Kidney epithelial cell (primary cell): ENCODE measurements at regions not wholly inside any gene's neighbourhood (a gene's known extent, or its start where the extent isn't known, plus 50 kb on each side); places are given as distances from the start of the nearest gene placed in this dataset.

Experiments used
- DNase-seq: peaks from one replicate; pipeline ENCODE4 v3.0.0-alpha.2; 2010; ENCODE audit warnings: low read depth
- H3K27me3 ChIP-seq: 2 replicates; pipeline ENCODE4 v1.6.0; 2011; ENCODE audit warnings: low read length; ENCODE audit not compliant: control insufficient read depth, insufficient read depth
- H3K36me3 ChIP-seq: 2 replicates; pipeline ENCODE4 v1.5.1; 2011; ENCODE audit warnings: low read length; ENCODE audit not compliant: control insufficient read depth, insufficient read depth
- H3K4me3 ChIP-seq: 2 replicates; pipeline ENCODE4 v1.5.1; 2011; ENCODE audit warnings: low read depth, mild to moderate bottlenecking, control low read depth, low read length
- CTCF ChIP-seq: IDR thresholded peaks from 2 replicates; pipeline ENCODE4 v1.5.1; 2011; ENCODE audit warnings: mild to moderate bottlenecking, moderate library complexity, low read length, control low read depth, inconsistent platforms; ENCODE audit not compliant: insufficient read depth, poor library complexity, severe bottlenecking

- Histone ChIP-seq H3K4me3 (no peak overlapping the region), H3K27me3 (peaks cover 9% of the 10 kb centered on the region), H3K36me3 (no peaks in the 10 kb centered on the region)
- peak; percentile 81 for TF ChIP-seq CTCF
- DNase-seq, result peak; percentile 38
Observed at GRCh38 chr6:41463062-41463930, 82.9 kb upstream of the FOXP4 start.

DNA sequence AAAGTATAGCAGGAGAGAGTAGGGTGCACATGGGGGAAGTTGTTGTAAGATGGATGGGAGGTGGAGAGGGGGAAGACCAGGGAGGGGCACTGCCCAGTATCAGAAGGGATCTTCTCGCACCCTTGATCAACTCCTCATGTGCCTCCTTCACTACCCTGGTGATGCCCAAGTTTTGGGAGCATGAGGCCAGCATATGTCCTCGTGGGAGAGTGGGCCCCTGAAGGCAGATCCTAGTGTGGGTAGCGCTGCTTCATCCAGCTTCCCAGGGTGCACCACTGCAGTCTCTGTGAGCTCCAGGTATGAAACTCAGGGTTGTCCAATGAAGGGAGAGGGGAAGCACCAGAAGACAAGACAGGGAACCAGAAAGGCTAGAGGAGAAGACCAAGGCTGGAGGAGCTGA lies 82.2 kb upstream of the FOXP4 start:
- Histone ChIP-seq H3K36me3 (no peaks in the 10 kb centered on the region), H3K27me3 (peaks cover 11% of the 10 kb centered on the region), H3K4me3 (no peak overlapping the region)
- no peak for DNase-seq
- no peak for TF ChIP-seq CTCF

- no peak for DNase-seq
- Histone ChIP-seq H3K36me3 (no peaks in the 10 kb centered on the region), H3K27me3 (peaks cover 11% of the 10 kb centered on the region), H3K4me3 (no peak overlapping the region)
- TF ChIP-seq CTCF, result no peak
Observed at GRCh38 chr6:41464481-41464880, 81.7 kb upstream of the FOXP4 start.

DNA sequence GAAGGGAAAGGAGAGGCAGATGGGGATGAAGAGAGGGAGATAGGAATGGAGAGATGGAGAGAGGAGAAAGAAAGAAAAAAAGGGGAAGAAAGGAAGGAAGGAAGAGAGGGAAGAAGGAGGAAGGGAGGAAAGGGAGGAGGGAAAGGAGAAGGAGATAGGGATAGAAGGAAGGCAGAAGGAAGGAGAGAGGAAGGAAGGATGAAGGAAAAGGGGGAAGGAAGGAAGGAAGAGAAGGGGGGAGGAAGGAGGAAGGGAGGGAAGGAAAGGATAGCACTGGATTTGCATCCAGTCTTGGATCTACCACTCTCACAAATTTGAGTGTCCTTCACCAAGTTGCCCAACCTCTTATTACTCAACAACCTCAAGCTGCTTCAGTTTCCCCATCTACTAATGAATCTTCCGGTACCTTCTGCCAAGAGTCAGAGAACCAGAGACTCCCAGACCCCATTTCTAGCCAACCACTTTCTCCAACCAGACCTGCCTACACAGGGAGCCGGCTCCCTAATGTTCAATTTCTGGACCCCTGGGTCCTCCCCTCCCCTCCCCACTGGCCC lies 79.7 kb upstream of the FOXP4 start:
- no peak for DNase-seq
- Histone ChIP-seq H3K27me3 (peaks cover 22% of the 10 kb centered on the region), H3K36me3 (no peaks in the 10 kb centered on the region), H3K4me3 (no peak overlapping the region)
- TF ChIP-seq CTCF, result no peak

DNA sequence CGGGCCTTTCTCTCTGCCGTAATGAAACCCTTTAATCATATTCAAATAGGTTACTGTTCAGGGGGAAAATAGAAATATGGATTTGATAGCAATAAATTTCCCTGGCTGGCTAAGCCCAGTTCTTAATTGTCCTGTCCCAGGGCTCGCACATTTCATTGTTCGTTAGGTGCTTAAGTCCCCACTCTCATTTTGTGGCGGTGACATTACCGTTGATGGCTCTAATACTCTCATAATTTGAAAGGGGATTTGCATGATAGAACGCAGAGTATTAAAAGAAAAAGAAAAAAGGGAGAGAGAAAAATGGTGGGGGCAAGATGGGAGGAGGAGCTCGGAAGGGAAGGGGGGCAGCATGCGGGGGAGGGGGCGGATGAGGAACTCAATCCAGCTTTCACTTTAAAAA lies 79.1 kb upstream of the FOXP4 start:
- no peak for TF ChIP-seq CTCF
- Histone ChIP-seq H3K4me3 (no peak overlapping the region), H3K36me3 (no peaks in the 10 kb centered on the region), H3K27me3 (peaks cover 22% of the 10 kb centered on the region)
- DNase-seq, result no peak
